IMR-90 (cell line): ENCODE measurements at regions not wholly inside any gene's neighbourhood (a gene's known extent, or its start where the extent isn't known, plus 50 kb on each side); places are given as distances from the start of the nearest gene placed in this dataset.

ENCODE experiments used
- ATAC-seq: fragments of 200-7000 bp; cut with Tn5 transposase; 2 replicates; pipeline ENCODE4 v1.9.1; 2020; ENCODE audit warnings: low read depth, mild to moderate bottlenecking, moderate library complexity
- BruUV-seq: library from RNA; stranded (reverse); fragments of 400-500 nt; replicated peaks from 2 replicates; lab custom pipeline; 2021; lab: Mats Ljungman, UMichigan
- CTCF ChIA-PET: fragments of 300-600 bp; formaldehyde crosslinking; extraction: SDS; loops from one replicate; lab custom pipeline; 2021; ENCODE audit warnings: antibody characterized with exemption; lab: Yijun Ruan, JAX
- POLR2A ChIA-PET: fragments of 300-600 bp; sonication (Branson Sonifier 250); formaldehyde crosslinking; loops from one replicate; lab custom pipeline; 2022; ENCODE audit warnings: antibody characterized with exemption; ENCODE audit not compliant: unreplicated experiment; lab: Charles Lee
- DNase-seq: peaks from one replicate; pipeline ENCODE4 v3.0.0; 2013
- H2AFZ ChIP-seq: replicated peaks from 2 replicates; pipeline ENCODE3; 2013; ENCODE audit warnings: low read length, mild to moderate bottlenecking; ENCODE audit not compliant: poor library complexity
- H2AK5ac ChIP-seq: 2 replicates; pipeline ENCODE4 v1.6.1; 2013; ENCODE audit warnings: low read depth, low read length, inconsistent platforms
- H2AK9ac ChIP-seq: replicated peaks from 2 replicates; pipeline ENCODE3; 2013; ENCODE audit warnings: mild to moderate bottlenecking, low read depth, low read length, moderate library complexity; ENCODE audit not compliant: poor library complexity
- H2BK120ac ChIP-seq: 2 replicates; pipeline ENCODE4 v1.6.1; 2013; ENCODE audit warnings: low read depth, low read length, inconsistent platforms
- H2BK15ac ChIP-seq: 3 replicates; pipeline ENCODE4 v1.6.1; 2013; ENCODE audit warnings: low read depth, low read length, inconsistent platforms
- H2BK20ac ChIP-seq: 2 replicates; pipeline ENCODE4 v1.6.1; 2013; ENCODE audit warnings: low read depth, mild to moderate bottlenecking, inconsistent platforms, low read length, moderate library complexity
- H2BK5ac ChIP-seq: 2 replicates; pipeline ENCODE4 v1.6.1; 2013; ENCODE audit warnings: mild to moderate bottlenecking, low read depth, low read length, inconsistent platforms; ENCODE audit not compliant: poor library complexity, severe bottlenecking
- H3K14ac ChIP-seq: replicated peaks from 2 replicates; pipeline ENCODE4 v1.6.1; 2013; ENCODE audit warnings: low read depth, low read length, inconsistent platforms
- H3K18ac ChIP-seq: 2 replicates; pipeline ENCODE4 v1.6.1; 2013; ENCODE audit warnings: low read depth, low read length, control low read depth
- H3K23ac ChIP-seq: 2 replicates; pipeline ENCODE4 v1.6.1; 2013; ENCODE audit warnings: low read depth, low read length, inconsistent platforms
- H3K27ac ChIP-seq: 2 replicates; pipeline ENCODE4 v1.5.1; 2013; ENCODE audit warnings: mild to moderate bottlenecking, control low read depth, low read length; ENCODE audit not compliant: insufficient read depth
- H3K27me3 ChIP-seq: 2 replicates; pipeline ENCODE4 v1.6.1; 2013; ENCODE audit warnings: low read length; ENCODE audit not compliant: control insufficient read depth, insufficient read depth
- H3K36me3 ChIP-seq: 2 replicates; pipeline ENCODE4 v1.6.1; 2013; ENCODE audit warnings: low read length, mixed read lengths; ENCODE audit not compliant: control insufficient read depth, insufficient read depth
- H3K4ac ChIP-seq: 2 replicates; pipeline ENCODE4 v1.6.1; 2013; ENCODE audit warnings: low read depth, low read length, inconsistent platforms
- H3K4me1 ChIP-seq: 2 replicates; pipeline ENCODE4 v1.6.1; 2013; ENCODE audit warnings: low read length, mixed read lengths; ENCODE audit not compliant: control insufficient read depth, insufficient read depth
- H3K4me2 ChIP-seq: 2 replicates; pipeline ENCODE4 v1.6.1; 2013; ENCODE audit warnings: low read depth, mild to moderate bottlenecking, control low read depth, low read length, moderate library complexity
- H3K4me3 ChIP-seq: 2 replicates; pipeline ENCODE4 v1.5.1; 2013; ENCODE audit warnings: low read depth, mild to moderate bottlenecking, control low read depth, low read length, moderate library complexity; ENCODE audit not compliant: insufficient read depth
- H3K56ac ChIP-seq: 2 replicates; pipeline ENCODE4 v1.6.1; 2013; ENCODE audit warnings: low read length, inconsistent platforms; ENCODE audit not compliant: insufficient read depth; ENCODE audit errors: extremely low read depth
- H3K79me1 ChIP-seq, 2 experiments: 2 replicates each; pipeline ENCODE4 v1.6.1; 2013; ENCODE audit warnings: low read length in 2 of 2, inconsistent platforms in 1 of 2, low read depth in 1 of 2
- H3K9ac ChIP-seq: 2 replicates; pipeline ENCODE4 v1.6.1; 2013; ENCODE audit warnings: low read depth, low read length, control low read depth
- H3K9me1 ChIP-seq: 2 replicates; pipeline ENCODE4 v1.6.1; 2013; ENCODE audit warnings: low read length, inconsistent platforms; ENCODE audit not compliant: insufficient read depth
- H3K9me3 ChIP-seq: 2 replicates; pipeline ENCODE4 v1.6.1; 2013; ENCODE audit warnings: low read length; ENCODE audit not compliant: control insufficient read depth, insufficient read depth
- H4K20me1 ChIP-seq: 2 replicates; pipeline ENCODE4 v1.6.1; 2013; ENCODE audit warnings: low read length, inconsistent platforms; ENCODE audit not compliant: insufficient read depth
- H4K5ac ChIP-seq: 2 replicates; pipeline ENCODE4 v1.6.1; 2013; ENCODE audit warnings: mild to moderate bottlenecking, low read depth, low read length, control low read depth
- H4K8ac ChIP-seq, 2 experiments: 2 replicates each; pipeline ENCODE4 v1.6.1; 2013; ENCODE audit warnings: low read depth in 2 of 2, low read length in 2 of 2, control low read depth in 1 of 2, inconsistent platforms in 1 of 2
- H4K91ac ChIP-seq: 2 replicates; pipeline ENCODE4 v1.6.1; 2013; ENCODE audit warnings: low read depth, low read length, inconsistent platforms; ENCODE audit not compliant: insufficient read depth
- BHLHE40 ChIP-seq: fragments of 150-350 bp; IDR thresholded peaks from 2 replicates; pipeline ENCODE4 v1.6.1; 2016; ENCODE audit warnings: mild to moderate bottlenecking, low read depth, low read length
- NFE2L2 ChIP-seq: fragments of 150-350 bp; IDR thresholded peaks from 2 replicates; pipeline ENCODE4 v1.6.1; 2016; ENCODE audit warnings: low read depth, mild to moderate bottlenecking, low read length
- POLR2A ChIP-seq: IDR thresholded peaks from 2 replicates; pipeline ENCODE4 v1.6.1; 2012; ENCODE audit warnings: mild to moderate bottlenecking, low read depth, low read length
- RAD21 ChIP-seq: IDR thresholded peaks from 2 replicates; pipeline ENCODE4 v1.6.1; 2012; ENCODE audit warnings: low read length, improper control_type of control experiment
- RCOR1 ChIP-seq: IDR thresholded peaks from 2 replicates; pipeline ENCODE4 v1.6.1; 2012; ENCODE audit warnings: mild to moderate bottlenecking, low read length, improper control_type of control experiment; ENCODE audit not compliant: insufficient replicate concordance
- RFX5 ChIP-seq: IDR thresholded peaks from 2 replicates; pipeline ENCODE4 v1.8.0; 2012; ENCODE audit warnings: low read depth, mild to moderate bottlenecking, low read length, moderate library complexity
- SMC3 ChIP-seq: fragments of 150-350 bp; IDR thresholded peaks from 2 replicates; pipeline ENCODE4 v1.6.1; 2016; ENCODE audit warnings: low read depth, mild to moderate bottlenecking, antibody characterized with exemption, low read length, moderate library complexity
- WGBS, 2 experiments: methylation state at CpG; one replicate each; pipeline versions ENCODE4 v1.1.5 to v1.1.7; 2013; ENCODE audit warnings: missing lambda C conversion rate in 2 of 2; ENCODE audit not compliant: insufficient read length in 1 of 2; ENCODE audit errors: extremely low coverage in 2 of 2; 5-methylcytosine and 5-hydroxymethylcytosine counted together
- dilution Hi-C: fragments of 300-500 bp; cut with HindIII; formaldehyde crosslinking; loops from one replicate; pipeline ENCODE4 v1.14.3; 2018; ENCODE audit warnings: low sequenced_read_pairs; ENCODE audit not compliant: unreplicated experiment
- in situ Hi-C: fragments of 300-500 bp; cut with MboI; formaldehyde crosslinking; loops from 3 replicates; pipeline ENCODE4 v1.14.3; 2019; ENCODE audit warnings: low sequenced_read_pairs, inconsistent platforms, mixed read lengths
- intact Hi-C: fragments of 100-400 bp; cut with micrococcal nuclease; formaldehyde crosslinking; loops from 2 replicates; pipeline ENCODE4 v1.10.0; 2022

DNA sequence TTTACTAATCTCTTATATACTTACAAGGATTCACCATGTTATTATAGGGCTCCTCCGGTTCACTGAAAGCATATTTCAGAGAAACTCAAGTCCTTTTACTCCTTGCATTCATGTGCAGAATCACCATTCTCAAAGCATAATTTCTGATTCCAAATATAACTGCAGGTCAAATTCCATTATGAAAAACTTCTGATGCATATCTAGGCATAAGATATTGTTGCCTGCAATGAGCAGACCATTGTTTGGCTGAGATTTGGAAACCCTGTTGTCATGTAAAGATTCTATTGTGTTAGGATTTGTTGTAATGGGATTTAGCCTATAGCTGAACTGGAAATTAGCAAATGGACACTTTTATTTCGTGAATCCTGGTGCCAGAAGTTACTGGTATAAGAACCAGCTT lies 69.5 kb upstream of the PRICKLE2 start:
- BruUV-seq = no TSS peak
- ChIA-PET POLR2A (no interaction called here), CTCF (no interaction called here)
- no peak overlapping the region for H3K27ac ChIP-seq
- no peak overlapping the region for H2BK120ac ChIP-seq
- no peak overlapping the region for H3K9ac ChIP-seq
- no peak for ATAC-seq
- H4K8ac ChIP-seq = no peak overlapping the region
- H2AFZ ChIP-seq = no peak overlapping the region
- no peak for DNase-seq
- H3K23ac ChIP-seq = no peak overlapping the region
- no peak overlapping the region for H4K91ac ChIP-seq
- no peaks in the 10 kb centered on the region for H4K20me1 ChIP-seq
- no peak overlapping the region for H3K4me2 ChIP-seq
- no peak overlapping the region for H3K4ac ChIP-seq
- no peaks in the 10 kb centered on the region for H3K36me3 ChIP-seq
- H3K4me1 ChIP-seq = peaks cover 9% of the 10 kb centered on the region
- peaks cover 4% of the 10 kb centered on the region for H3K9me3 ChIP-seq
- H4K5ac ChIP-seq = no peak overlapping the region
- WGBS, 2 experiments = no CpG with 5 or more reads among the region's 2 CpGs
- H3K56ac ChIP-seq = no peak overlapping the region
- no peak overlapping the region for H2BK5ac ChIP-seq
- TF ChIP-seq NFE2L2 = no peak
- no peak for TF ChIP-seq RAD21
- TF ChIP-seq SMC3 = no peak
- no peak for TF ChIP-seq POLR2A
- no peak for TF ChIP-seq RCOR1
- no peak for TF ChIP-seq BHLHE40
- no peak for TF ChIP-seq RFX5
- H2AK9ac ChIP-seq = no peak overlapping the region
- peaks cover 13% of the 10 kb centered on the region for H3K9me1 ChIP-seq
- H2BK15ac ChIP-seq = no peak overlapping the region
- H3K27me3 ChIP-seq = no peaks in the 10 kb centered on the region
- no peak overlapping the region for H2AK5ac ChIP-seq
- no peak overlapping the region for H3K14ac ChIP-seq
- intact Hi-C loops (no loop called here), dilution Hi-C loops (no loop called here), in situ Hi-C loops (no loop called here)
- H3K4me3 ChIP-seq = no peak overlapping the region
- H3K79me1 ChIP-seq = peaks cover 0 to 11% of the 10 kb centered on the region in 2 experiments; a peak in 2 of 4 replicates
- H2BK20ac ChIP-seq = no peak overlapping the region
- H3K18ac ChIP-seq = no peak overlapping the region
